DMS53 treated with DMSO at 0.1 percent for 48 hours (cell line): ENCODE measurements at regions not wholly inside any gene's neighbourhood (a gene's known extent, or its start where the extent isn't known, plus 50 kb on each side); places are given as distances from the start of the nearest gene placed in this dataset.

Experiments used
- DNase-seq: peaks from one replicate; lab custom pipeline; 2025; ENCODE audit not compliant: unreplicated experiment; lab: John Stamatoyannopoulos, UW

- no peak for DNase-seq
Measured at GRCh38 chr5:73339711-73340110, 108.9 kb downstream of the FOXD1 start.

GRCh38 chr5:73339051-73339575 is 109.5 kb downstream of the FOXD1 start:
- DNase-seq = no peak

GRCh38 chr5:73338256-73339050 is 110.1 kb downstream of the FOXD1 start:
- DNase-seq = no peak

GRCh38 chr5:73337586-73338255 is 110.9 kb downstream of the FOXD1 start:
- DNase-seq = no peak

GRCh38 chr5:73336366-73336765 is 112.2 kb downstream of the FOXD1 start:
- DNase-seq = no peak

GRCh38 chr5:73333944-73334703 is 114.5 kb downstream of the FOXD1 start:
- DNase-seq = no peak

DNA sequence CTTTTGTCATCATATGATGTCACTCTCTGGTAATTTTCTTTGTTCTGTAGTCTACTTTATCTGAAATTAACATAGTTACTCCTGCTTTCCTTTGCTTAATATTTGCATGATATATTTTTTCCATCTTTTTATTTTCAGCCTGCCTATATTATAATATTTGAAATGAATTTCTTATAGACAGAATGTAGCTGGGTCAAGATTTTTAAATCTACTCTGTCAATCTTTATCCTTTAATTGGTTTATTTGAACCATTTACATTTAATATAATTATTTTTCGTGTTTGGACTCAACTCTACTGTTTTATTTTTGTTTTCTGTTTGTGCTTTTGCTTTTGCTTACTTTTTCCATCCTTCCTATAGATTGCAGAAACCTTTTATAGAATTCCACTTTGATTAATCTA is 118.0 kb downstream of the FOXD1 start:
- DNase-seq = no peak

- no peak for DNase-seq
Measured at GRCh38 chr5:73328640-73329039, 119.9 kb downstream of the FOXD1 start.

GRCh38 chr5:73327908-73328455 is 120.6 kb downstream of the FOXD1 start:
- DNase-seq = no peak

DNA sequence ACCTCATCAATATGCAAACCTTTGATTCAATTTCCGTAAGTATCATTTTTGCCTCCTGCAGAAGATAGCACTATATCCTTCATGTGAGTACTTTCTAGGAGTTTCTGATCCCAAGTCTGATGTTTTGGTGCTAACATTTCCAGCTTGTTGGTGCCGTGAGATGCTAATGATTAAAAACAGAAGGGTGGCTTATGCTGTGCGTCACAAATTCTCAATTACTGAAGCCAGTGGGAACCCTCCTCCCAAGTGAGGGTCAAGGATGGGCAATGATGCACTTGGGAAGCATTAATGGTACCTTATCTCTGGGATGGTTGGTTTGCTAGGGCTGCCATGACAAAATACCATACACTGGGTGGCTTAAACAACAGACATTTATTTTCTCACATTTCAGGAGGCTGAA is 123.0 kb downstream of the FOXD1 start:
- DNase-seq = no peak

DNA sequence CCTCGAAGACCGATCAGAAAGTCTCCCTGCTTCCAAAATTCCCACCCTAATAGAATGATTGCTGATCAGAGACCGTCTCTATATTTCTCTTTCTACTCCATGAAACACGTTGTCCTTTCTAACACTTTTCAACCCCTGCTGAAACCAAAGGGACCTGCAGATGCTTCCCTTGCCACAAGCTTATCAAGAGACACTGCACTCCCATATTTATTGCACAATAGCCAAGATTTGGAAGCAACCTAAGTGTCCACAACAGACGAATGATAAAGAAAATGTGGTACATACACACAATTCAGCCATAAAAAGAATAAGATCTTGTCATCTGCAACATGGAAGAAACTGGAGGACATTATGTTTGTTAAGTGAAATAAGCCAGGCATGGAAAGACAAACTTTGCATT is 125.1 kb downstream of the FOXD1 start:
- DNase-seq = no peak

DNA sequence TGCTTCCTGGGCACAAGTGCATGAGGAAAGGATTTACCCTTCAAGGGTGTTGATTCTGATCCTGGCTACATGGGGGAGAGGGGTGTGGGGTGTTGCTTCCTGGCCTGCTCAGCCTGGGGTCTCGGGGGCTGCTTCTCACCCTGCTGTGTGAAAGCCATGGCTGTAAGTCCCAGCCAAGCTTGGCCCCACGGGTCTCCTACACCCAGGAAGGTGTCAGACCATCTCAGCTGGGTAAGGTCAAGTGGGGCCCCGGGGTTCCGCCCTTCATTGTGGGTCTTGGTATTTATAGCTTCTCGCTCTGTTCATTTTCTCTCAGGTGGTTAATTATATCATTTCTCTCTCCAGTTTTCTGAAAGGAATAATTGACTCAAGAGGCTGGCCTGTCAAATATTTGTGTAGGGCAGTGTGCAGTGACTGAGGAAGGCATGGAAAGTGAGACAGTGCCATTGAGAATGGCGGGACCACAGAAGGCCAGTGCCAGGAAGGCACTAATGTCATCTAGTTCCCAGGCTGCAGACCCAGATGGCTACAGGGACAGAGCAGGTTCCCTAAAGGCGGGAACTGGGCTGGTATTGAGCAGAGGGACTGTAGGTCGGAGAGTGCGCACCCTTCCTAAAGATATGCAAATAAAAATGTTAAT is 126.0 kb downstream of the FOXD1 start:
- DNase-seq = no peak

- no peak for DNase-seq
Measured at GRCh38 chr5:73321757-73322436, 126.7 kb downstream of the FOXD1 start.

- no peak for DNase-seq
Measured at GRCh38 chr5:73319036-73319435, 129.5 kb downstream of the FOXD1 start.

- DNase-seq = no peak
Measured at GRCh38 chr5:73318308-73318719, 130.3 kb downstream of the FOXD1 start.

DNA sequence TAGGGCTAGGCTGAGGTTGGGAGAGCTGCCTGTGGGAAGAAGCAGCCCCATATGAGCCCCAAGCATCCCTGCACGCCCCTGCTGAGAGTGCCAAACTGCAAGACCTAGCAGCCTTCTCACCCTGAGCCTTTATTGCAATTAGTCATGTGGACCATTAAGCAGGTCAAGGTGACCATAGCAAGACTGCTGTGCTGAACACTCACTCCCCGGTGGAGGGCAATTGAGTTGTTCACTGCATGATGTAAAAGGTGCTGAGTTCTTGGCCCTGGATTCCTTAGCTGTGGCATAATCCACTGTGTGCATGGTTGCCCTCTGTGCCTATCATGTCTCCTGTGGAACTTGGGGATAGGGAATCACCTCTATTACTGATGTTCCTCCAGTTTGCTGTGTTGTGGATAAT is 131.1 kb downstream of the FOXD1 start:
- DNase-seq = no peak

DNA sequence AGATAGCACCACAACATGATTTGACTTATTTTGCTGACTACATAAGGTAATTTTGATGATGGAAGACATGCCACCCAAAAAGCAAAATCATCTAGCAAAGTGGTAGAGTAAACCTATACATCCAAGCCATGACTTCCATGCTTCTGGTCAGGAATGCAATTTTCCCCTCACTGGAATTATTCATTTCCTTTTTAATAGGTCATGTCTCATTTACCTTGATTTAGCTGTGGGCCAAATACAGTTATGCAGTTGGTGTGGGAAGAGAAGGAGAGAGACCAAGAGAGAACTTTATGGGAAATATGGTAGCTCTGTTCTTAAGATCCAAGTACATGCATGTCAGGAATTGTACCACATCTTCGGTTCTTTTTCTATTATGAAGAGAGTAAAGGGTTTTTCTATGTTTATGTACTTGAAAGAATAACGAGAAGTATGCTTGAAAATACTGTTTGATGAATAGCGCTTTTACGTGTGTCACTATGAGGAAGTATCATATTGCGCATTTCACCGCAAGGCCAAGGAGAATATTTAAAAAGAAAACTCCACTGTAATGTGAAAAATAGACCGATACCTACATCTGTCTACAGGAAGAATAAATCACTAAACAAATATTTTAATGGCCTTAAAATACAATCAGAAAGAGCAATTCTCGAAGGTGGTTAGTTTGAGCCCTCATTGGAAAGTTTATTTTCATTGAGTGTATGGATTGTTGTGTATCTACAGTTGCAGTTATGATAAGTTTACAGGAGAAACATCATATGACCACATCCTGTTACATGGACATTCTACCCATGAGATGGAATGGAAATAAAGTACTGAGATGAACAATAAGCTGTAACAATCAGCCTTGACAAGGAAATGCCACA is 134.0 kb downstream of the FOXD1 start:
- no peak for DNase-seq

DNA sequence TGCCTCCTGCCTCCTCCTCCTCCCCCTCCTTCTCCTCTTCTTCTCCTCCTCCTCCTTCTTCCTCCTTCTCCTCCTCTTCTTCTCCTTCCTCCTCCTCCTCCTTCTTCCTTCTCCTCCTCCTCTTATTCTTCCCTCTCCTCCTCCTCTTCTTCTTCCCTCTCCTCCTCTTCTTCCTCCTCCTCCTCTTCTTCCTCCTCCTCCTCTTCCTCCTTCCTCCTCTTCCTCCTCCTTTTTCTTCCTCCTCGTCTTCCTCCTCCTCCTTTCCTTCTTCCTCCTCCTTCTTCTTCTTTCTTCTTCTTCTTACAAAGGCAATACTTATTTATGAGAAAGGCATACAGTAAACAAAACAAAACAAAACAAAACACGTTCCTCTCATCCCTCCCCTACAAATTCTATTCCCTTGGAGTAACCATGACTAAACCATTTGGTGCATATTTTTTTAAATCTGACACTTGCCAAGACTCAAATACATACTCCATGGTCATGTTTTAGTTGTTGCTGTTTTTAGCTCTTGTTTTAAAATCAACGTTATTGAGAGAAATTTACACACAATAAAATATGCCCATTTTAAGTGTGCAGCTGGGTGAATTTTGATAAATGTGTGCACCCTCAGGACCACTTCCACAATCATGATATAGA is 135.6 kb downstream of the FOXD1 start:
- DNase-seq = no peak
